Endothelial cell of umbilical vein (primary cell): ENCODE measurements at regions not wholly inside any gene's neighbourhood (a gene's known extent, or its start where the extent isn't known, plus 50 kb on each side); places are given as distances from the start of the nearest gene placed in this dataset.
"Not testable (repeated sequence)": the region's sequence is repeated elsewhere in the genome, so short reads cannot be mapped to it uniquely, and the experiment has no call there.

Experiments used
- BruUV-seq: library from RNA; stranded (reverse); fragments of 400-500 nt; replicated peaks from 2 replicates; lab custom pipeline; 2021; lab: Mats Ljungman, UMichigan
- CTCF ChIA-PET: fragments of 300-600, 350-600 bp; sonication (Branson Sonifier 250); formaldehyde crosslinking; loops from one replicate; lab custom pipeline; 2021; ENCODE audit warnings: antibody characterized with exemption, inconsistent platforms; lab: Charles Lee
- POLR2A ChIA-PET: fragments of 300-600, 350-600 bp; sonication (Branson Sonifier 250); formaldehyde crosslinking; loops from one replicate; lab custom pipeline; 2021; ENCODE audit warnings: antibody characterized with exemption, inconsistent platforms; lab: Charles Lee
- DNase-seq: peaks from one replicate; pipeline ENCODE4 v3.0.0-alpha.2; 2011; ENCODE audit warnings: low read depth, low spot score
- FAIRE-seq: peaks from 2 replicates; lab custom pipeline; 2011; peaks lifted over from hg19 to GRCh38; lab: Jason Lieb, UNC
- H2AFZ ChIP-seq: 2 replicates; pipeline ENCODE4 v1.6.0; 2012; ENCODE audit warnings: low read depth, low read length, control low read depth, inconsistent platforms
- H3K27ac ChIP-seq: 2 replicates; pipeline ENCODE4 v1.5.1; 2011; ENCODE audit warnings: low read depth, mild to moderate bottlenecking, control low read depth, low read length, moderate library complexity; ENCODE audit not compliant: insufficient read depth
- H3K27me3 ChIP-seq, 2 experiments: 2 replicates each; pipeline versions ENCODE4 v1.6.0 to v1.6.1; 2011; ENCODE audit warnings: low read length in 2 of 2, mixed read lengths in 1 of 2; ENCODE audit not compliant: control insufficient read depth in 2 of 2, insufficient read depth in 2 of 2
- H3K36me3 ChIP-seq, 2 experiments: 2 replicates in 1 of 2; 3 replicates in 1 of 2; pipeline ENCODE4 v1.5.1; 2011; ENCODE audit warnings: low read length in 2 of 2, mild to moderate bottlenecking in 1 of 2, moderate library complexity in 1 of 2; ENCODE audit not compliant: control insufficient read depth in 2 of 2, insufficient read depth in 2 of 2; ENCODE audit errors: extremely low read depth in 1 of 2
- H3K4me1 ChIP-seq: 3 replicates; pipeline ENCODE4 v1.5.1; 2011; ENCODE audit warnings: mild to moderate bottlenecking, low read length; ENCODE audit not compliant: control insufficient read depth, insufficient read depth; ENCODE audit errors: extremely low read depth
- H3K4me2 ChIP-seq: 2 replicates; pipeline ENCODE4 v1.6.1; 2011; ENCODE audit warnings: low read length, control low read depth, mixed read lengths; ENCODE audit not compliant: insufficient read depth
- H3K4me3 ChIP-seq, 3 experiments: fragments of 200-600 bp in 1 of 3; sonication (generic), shearing (Covaris generic) in 1 of 3; replicated peaks in 1 of 3; 2 replicates each; pipeline ENCODE4 v1.5.1; 2011 to 2016; ENCODE audit warnings: control low read depth in 3 of 3, low read length in 3 of 3, mild to moderate bottlenecking in 2 of 3, inconsistent platforms in 1 of 3, low read depth in 1 of 3, moderate library complexity in 1 of 3; ENCODE audit not compliant: insufficient read depth in 1 of 3
- H3K79me2 ChIP-seq: 2 replicates; pipeline ENCODE4 v1.6.0; 2012; ENCODE audit warnings: low read length, inconsistent platforms; ENCODE audit not compliant: control insufficient read depth, insufficient read depth
- H3K9ac ChIP-seq: replicated peaks from 2 replicates; pipeline ENCODE3; 2011; ENCODE audit warnings: low read length, control low read depth; ENCODE audit not compliant: insufficient read depth; ENCODE audit errors: extremely low read depth
- H3K9me1 ChIP-seq: replicated peaks from 3 replicates; pipeline ENCODE4 v1.6.0; 2011; ENCODE audit warnings: mild to moderate bottlenecking, low read length; ENCODE audit not compliant: control insufficient read depth, insufficient read depth; ENCODE audit errors: extremely low read depth
- H3K9me3 ChIP-seq: replicated peaks from 2 replicates; pipeline ENCODE4 v1.5.1; 2012; ENCODE audit warnings: low read length, inconsistent platforms; ENCODE audit not compliant: control insufficient read depth, insufficient read depth
- H4K20me1 ChIP-seq: replicated peaks from 2 replicates; pipeline ENCODE3; 2011; ENCODE audit warnings: mild to moderate bottlenecking, low read length; ENCODE audit not compliant: control insufficient read depth, insufficient read depth; ENCODE audit errors: extremely low read depth
- EZH2 ChIP-seq: IDR thresholded peaks from 2 replicates; pipeline ENCODE4 v1.6.1; 2012; ENCODE audit warnings: borderline replicate concordance, low read depth, mild to moderate bottlenecking, moderate library complexity, low read length, inconsistent platforms; ENCODE audit not compliant: severe bottlenecking
- FOS ChIP-seq: IDR thresholded peaks from 2 replicates; pipeline ENCODE4 v1.6.1; 2011; ENCODE audit warnings: mild to moderate bottlenecking, low read length, moderate library complexity, borderline replicate concordance; ENCODE audit not compliant: insufficient read depth
- GATA2 ChIP-seq: IDR thresholded peaks from 2 replicates; pipeline ENCODE4 v1.7.0; 2011; ENCODE audit warnings: low read depth, mild to moderate bottlenecking, moderate library complexity, mixed read lengths, low read length; ENCODE audit not compliant: insufficient read length, insufficient read depth
- JUN ChIP-seq: IDR thresholded peaks from 2 replicates; pipeline ENCODE4 v1.6.1; 2011; ENCODE audit warnings: borderline replicate concordance, low read depth; ENCODE audit not compliant: insufficient read length, insufficient read depth
- MYC ChIP-seq: IDR thresholded peaks from one replicate; pipeline ENCODE4 v1.6.1; 2011; ENCODE audit warnings: mild to moderate bottlenecking, low read depth, low read length
- POLR2A ChIP-seq: IDR thresholded peaks from 2 replicates; pipeline ENCODE4 v1.6.1; 2012; ENCODE audit warnings: low read depth, mild to moderate bottlenecking, control low read depth, low read length
- POLR2AphosphoS5 ChIP-seq: IDR thresholded peaks from 2 replicates; pipeline ENCODE4 v1.6.1; 2012; ENCODE audit warnings: low read depth, mild to moderate bottlenecking, control low read depth, low read length, moderate library complexity; ENCODE audit not compliant: insufficient read depth
- dilution Hi-C: fragments of 300-500 bp; cut with MboI; formaldehyde crosslinking; loops from one replicate; pipeline ENCODE4 v1.15.0; 2019; ENCODE audit warnings: low sequenced_read_pairs; ENCODE audit not compliant: extremely low pct_ligation_motif_present
- intact Hi-C: fragments of 100-400 bp; cut with micrococcal nuclease; formaldehyde crosslinking; loops from one replicate; pipeline ENCODE4 v1.10.0; 2022
- TF ChIP-seq, protein P1 (sequence below): IDR thresholded peaks from 2 replicates; pipeline ENCODE4 v1.6.1; 2011; ENCODE audit not compliant: insufficient read depth, insufficient read length
- TF ChIP-seq, protein P2 (sequence below), 2 donors: IDR thresholded peaks; 1 replicate in 1 of 2; 2 replicates in 1 of 2; pipeline ENCODE4 v1.5.1; 2011; ENCODE audit warnings: low read length in 2 of 2, mild to moderate bottlenecking in 2 of 2, moderate library complexity in 2 of 2, control low read depth in 1 of 2, inconsistent platforms in 1 of 2, low read depth in 1 of 2; ENCODE audit not compliant: insufficient read depth in 1 of 2; ENCODE audit errors: extremely low read depth in 1 of 2

DNA sequence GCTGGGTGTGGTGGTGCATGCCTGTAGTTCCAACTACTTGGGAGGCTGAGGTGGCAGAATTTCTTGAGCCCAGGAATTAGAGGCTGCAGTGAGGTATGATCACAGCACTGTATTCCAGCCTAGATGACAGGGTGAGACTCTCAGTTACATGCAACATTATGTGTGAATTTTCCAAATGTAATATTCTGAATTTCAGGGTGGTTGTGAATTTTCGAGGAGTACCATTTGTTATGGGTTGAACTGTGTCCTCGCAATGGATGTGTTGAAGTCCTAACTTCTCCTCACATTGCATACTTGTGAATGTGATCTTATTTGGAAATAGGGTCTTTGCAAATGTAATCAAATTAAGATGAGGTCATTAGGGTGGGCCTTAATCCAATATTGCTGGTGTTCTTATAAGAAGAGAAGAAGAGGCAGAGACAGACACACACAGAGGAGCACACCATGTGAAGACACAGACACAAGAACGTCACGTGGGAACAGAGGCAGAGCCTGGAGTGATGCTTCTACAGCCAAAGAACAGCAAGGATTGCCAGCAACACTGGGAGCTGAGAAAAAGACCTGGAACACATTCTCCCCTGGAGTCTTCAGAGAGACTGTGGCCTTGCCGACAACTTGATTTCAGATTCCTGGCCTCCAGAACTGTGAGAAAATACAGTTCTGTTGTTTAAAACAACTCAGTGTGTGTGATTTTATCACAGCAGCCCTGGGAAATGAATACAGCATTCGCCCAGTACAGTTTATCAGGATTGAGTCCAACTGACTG, 91.9 kb downstream of the ZNF783 start:
- ChIA-PET CTCF (no interaction called here), POLR2A (no interaction called here)
- Histone ChIP-seq H3K36me3 (no peaks in the 10 kb centered on the region), H3K4me3 (no peak overlapping the region), H3K27ac (no peak overlapping the region), H3K4me1 (no peaks in the 10 kb centered on the region), H3K9me3 (no peaks in the 10 kb centered on the region), H3K9ac (no peak overlapping the region), H2AFZ (no peak overlapping the region), H3K4me2 (no peak overlapping the region), H3K9me1 (no peaks in the 10 kb centered on the region), H3K79me2 (no peaks in the 10 kb centered on the region), H3K27me3 (no peaks in the 10 kb centered on the region), H4K20me1 (no peaks in the 10 kb centered on the region)
- intact Hi-C loops: no loop called here
- FAIRE-seq (no peak), DNase-seq (no peak)
- no TSS peak for BruUV-seq
- TF ChIP-seq, protein P1, sequence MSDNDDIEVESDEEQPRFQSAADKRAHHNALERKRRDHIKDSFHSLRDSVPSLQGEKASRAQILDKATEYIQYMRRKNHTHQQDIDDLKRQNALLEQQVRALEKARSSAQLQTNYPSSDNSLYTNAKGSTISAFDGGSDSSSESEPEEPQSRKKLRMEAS: no peak
- TF ChIP-seq, protein P2, sequence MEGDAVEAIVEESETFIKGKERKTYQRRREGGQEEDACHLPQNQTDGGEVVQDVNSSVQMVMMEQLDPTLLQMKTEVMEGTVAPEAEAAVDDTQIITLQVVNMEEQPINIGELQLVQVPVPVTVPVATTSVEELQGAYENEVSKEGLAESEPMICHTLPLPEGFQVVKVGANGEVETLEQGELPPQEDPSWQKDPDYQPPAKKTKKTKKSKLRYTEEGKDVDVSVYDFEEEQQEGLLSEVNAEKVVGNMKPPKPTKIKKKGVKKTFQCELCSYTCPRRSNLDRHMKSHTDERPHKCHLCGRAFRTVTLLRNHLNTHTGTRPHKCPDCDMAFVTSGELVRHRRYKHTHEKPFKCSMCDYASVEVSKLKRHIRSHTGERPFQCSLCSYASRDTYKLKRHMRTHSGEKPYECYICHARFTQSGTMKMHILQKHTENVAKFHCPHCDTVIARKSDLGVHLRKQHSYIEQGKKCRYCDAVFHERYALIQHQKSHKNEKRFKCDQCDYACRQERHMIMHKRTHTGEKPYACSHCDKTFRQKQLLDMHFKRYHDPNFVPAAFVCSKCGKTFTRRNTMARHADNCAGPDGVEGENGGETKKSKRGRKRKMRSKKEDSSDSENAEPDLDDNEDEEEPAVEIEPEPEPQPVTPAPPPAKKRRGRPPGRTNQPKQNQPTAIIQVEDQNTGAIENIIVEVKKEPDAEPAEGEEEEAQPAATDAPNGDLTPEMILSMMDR (IDR thresholded peaks at IDR 0.05; ENCODE audit: extremely low read depth in 1 of 2, insufficient read depth in 1 of 2, low read depth in 1 of 2, low read length in 2 of 2): no peak
- TF ChIP-seq FOS: no peak
- TF ChIP-seq POLR2AphosphoS5: no peak
- no peak for TF ChIP-seq POLR2A
- TF ChIP-seq MYC: no peak
- no peak for TF ChIP-seq JUN
- no peak for TF ChIP-seq EZH2
- no peak for TF ChIP-seq GATA2
- dilution Hi-C loops: no loop called here

DNA sequence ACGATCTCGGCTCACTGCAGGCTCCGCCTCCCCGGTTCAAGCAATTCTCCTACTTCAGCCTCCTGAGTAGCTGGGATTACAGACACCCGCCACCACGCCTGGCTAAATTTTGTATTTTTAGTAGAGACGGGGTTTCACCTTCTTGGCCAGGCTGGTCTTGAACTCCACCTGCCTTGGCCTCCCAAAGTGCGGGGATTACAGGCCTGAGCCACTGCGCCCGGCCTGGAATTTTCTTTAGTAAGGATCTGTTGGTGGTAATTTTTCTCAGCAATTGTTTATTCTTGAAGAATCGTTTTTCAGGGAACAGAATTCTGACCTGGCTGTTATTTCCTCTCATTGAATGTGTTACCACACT, 93.0 kb downstream of the ZNF783 start:
- FAIRE-seq, dilution Hi-C loops: not testable (repeated sequence)

More for the DNA sequence above, 93.0 kb downstream of the ZNF783 start:
- H3K79me2 ChIP-seq, DNase-seq, H2AFZ ChIP-seq, H3K9me3 ChIP-seq, H3K9ac ChIP-seq, H3K4me1 ChIP-seq, H4K20me1 ChIP-seq, POLR2A ChIA-PET, H3K27me3 ChIP-seq, H3K36me3 ChIP-seq, BruUV-seq, intact Hi-C loops, H3K4me3 ChIP-seq, H3K27ac ChIP-seq, H3K9me1 ChIP-seq, H3K4me2 ChIP-seq: not testable (repeated sequence)
- CTCF ChIA-PET: interaction anchor here (2.5 kb wide), 1 partner anchor 45 kb away, joined by 6 read pairs; no protein-coding TSS in a partner anchor
